BLaER1 (cell line): ENCODE measurements at regions not wholly inside any gene's neighbourhood (a gene's known extent, or its start where the extent isn't known, plus 50 kb on each side); places are given as distances from the start of the nearest gene placed in this dataset.

ENCODE experiments used
- H3K27ac ChIP-seq: shearing (Covaris generic); formaldehyde crosslinking; 2 replicates; pipeline ENCODE4 v1.8.1; 2022
- H3K27me3 ChIP-seq: shearing (Covaris generic); formaldehyde crosslinking; 2 replicates; pipeline ENCODE4 v1.8.1; 2022
- H3K36me3 ChIP-seq: shearing (Covaris generic); formaldehyde crosslinking; 2 replicates; pipeline ENCODE4 v1.8.1; 2022
- H3K4me1 ChIP-seq: shearing (Covaris generic); formaldehyde crosslinking; 2 replicates; pipeline ENCODE4 v1.8.1; 2022
- H3K4me2 ChIP-seq: shearing (Covaris generic); formaldehyde crosslinking; 2 replicates; pipeline ENCODE4 v1.8.1; 2022
- H3K4me3 ChIP-seq: shearing (Covaris generic); formaldehyde crosslinking; 2 replicates; pipeline ENCODE4 v1.8.1; 2022
- H3K9ac ChIP-seq: shearing (Covaris generic); formaldehyde crosslinking; 2 replicates; pipeline ENCODE4 v1.8.1; 2022
- H3K9me3 ChIP-seq: shearing (Covaris generic); formaldehyde crosslinking; 2 replicates; pipeline ENCODE4 v1.8.1; 2022
- H4K20me1 ChIP-seq: shearing (Covaris generic); formaldehyde crosslinking; 2 replicates; pipeline ENCODE4 v1.8.1; 2022
- Cebpa-rat ChIP-seq: shearing (Covaris generic); IDR thresholded peaks from 2 replicates; pipeline ENCODE4 v1.8.1; 2022

DNA sequence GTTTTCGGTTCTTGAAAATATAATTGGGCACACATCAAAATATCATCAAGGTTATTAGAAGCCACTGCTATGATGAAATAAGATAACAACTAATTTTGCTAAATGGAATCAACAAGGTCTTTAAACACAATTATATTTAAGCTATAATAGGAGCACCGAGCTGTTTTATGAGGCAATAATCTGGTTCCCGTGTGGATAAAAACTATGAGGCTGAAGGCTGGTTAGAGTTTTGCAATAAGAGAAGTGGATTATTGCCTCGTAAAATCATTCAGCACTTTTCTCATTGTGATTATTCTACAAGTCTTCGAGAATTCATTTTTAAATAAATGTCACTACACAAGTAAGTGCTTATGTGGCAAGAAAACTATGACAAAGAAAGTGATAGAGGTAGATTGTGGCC lies 975.7 kb upstream of the ADGRL2 start:
- Histone ChIP-seq H3K4me2 (no peak overlapping the region), H4K20me1 (no peaks in the 10 kb centered on the region), H3K36me3 (no peaks in the 10 kb centered on the region), H3K4me1 (no peaks in the 10 kb centered on the region), H3K27ac (no peak overlapping the region), H3K9ac (no peak overlapping the region), H3K27me3 (no peaks in the 10 kb centered on the region), H3K9me3 (no peaks in the 10 kb centered on the region), H3K4me3 (no peak overlapping the region)
- TF ChIP-seq Cebpa-rat = no peak

GRCh38 chr1:80818211-80818610 lies 982.5 kb upstream of the ADGRL2 start:
- Histone ChIP-seq H3K36me3 (no peaks in the 10 kb centered on the region), H3K9ac (no peak overlapping the region), H3K9me3 (no peaks in the 10 kb centered on the region), H3K27me3 (no peaks in the 10 kb centered on the region), H4K20me1 (no peaks in the 10 kb centered on the region), H3K4me2 (no peak overlapping the region), H3K4me3 (no peak overlapping the region), H3K27ac (no peak overlapping the region), H3K4me1 (no peaks in the 10 kb centered on the region)
- no peak for TF ChIP-seq Cebpa-rat

- H3K27ac ChIP-seq = no peak overlapping the region
- no peaks in the 10 kb centered on the region for H4K20me1 ChIP-seq
- no peak overlapping the region for H3K4me3 ChIP-seq
- no peak overlapping the region for H3K9ac ChIP-seq
- no peak for TF ChIP-seq Cebpa-rat
- H3K36me3 ChIP-seq = no peaks in the 10 kb centered on the region
- H3K27me3 ChIP-seq = no peaks in the 10 kb centered on the region
- no peaks in the 10 kb centered on the region for H3K4me1 ChIP-seq
- H3K9me3 ChIP-seq = no peaks in the 10 kb centered on the region
- H3K4me2 ChIP-seq = no peak overlapping the region
Observed at GRCh38 chr1:80807981-80808380, 992.8 kb upstream of the ADGRL2 start.

DNA sequence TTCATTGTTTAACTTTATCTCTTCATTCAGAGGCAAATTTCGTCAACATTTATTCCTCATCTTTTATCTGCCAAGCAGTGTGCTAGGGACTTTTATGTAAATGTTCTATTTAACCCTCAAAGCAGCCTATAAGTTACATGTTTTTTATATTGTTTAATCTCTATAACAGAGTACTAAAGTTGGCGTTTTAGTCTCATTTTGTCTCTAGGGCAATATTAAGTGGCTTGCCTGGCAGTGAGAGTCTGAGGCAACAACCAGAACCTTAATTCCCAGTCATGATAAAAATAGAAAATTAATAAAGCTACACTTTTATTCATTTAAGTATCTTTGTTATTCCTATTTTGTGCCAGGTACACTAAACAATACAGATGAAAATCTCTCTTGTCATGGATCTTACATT lies 994.3 kb upstream of the ADGRL2 start:
- H3K27me3 ChIP-seq = no peaks in the 10 kb centered on the region
- TF ChIP-seq Cebpa-rat = no peak
- H3K9me3 ChIP-seq = no peaks in the 10 kb centered on the region
- H3K4me3 ChIP-seq = no peak overlapping the region
- no peaks in the 10 kb centered on the region for H3K36me3 ChIP-seq
- H3K9ac ChIP-seq = no peak overlapping the region
- H3K4me1 ChIP-seq = no peaks in the 10 kb centered on the region
- no peak overlapping the region for H3K27ac ChIP-seq
- no peaks in the 10 kb centered on the region for H4K20me1 ChIP-seq
- H3K4me2 ChIP-seq = no peak overlapping the region

GRCh38 chr1:80801695-80802094 lies 999.0 kb upstream of the ADGRL2 start:
- Histone ChIP-seq H3K27ac (no peak overlapping the region), H3K36me3 (no peaks in the 10 kb centered on the region), H3K4me1 (no peaks in the 10 kb centered on the region), H3K27me3 (no peaks in the 10 kb centered on the region), H3K9me3 (no peaks in the 10 kb centered on the region), H3K4me2 (no peak overlapping the region), H3K4me3 (no peak overlapping the region), H4K20me1 (no peaks in the 10 kb centered on the region), H3K9ac (no peak overlapping the region)
- TF ChIP-seq Cebpa-rat = no peak

GRCh38 chr1:80799457-80799856 lies 1001.3 kb upstream of the ADGRL2 start:
- no peaks in the 10 kb centered on the region for H3K9me3 ChIP-seq
- no peak overlapping the region for H3K4me2 ChIP-seq

DNA sequence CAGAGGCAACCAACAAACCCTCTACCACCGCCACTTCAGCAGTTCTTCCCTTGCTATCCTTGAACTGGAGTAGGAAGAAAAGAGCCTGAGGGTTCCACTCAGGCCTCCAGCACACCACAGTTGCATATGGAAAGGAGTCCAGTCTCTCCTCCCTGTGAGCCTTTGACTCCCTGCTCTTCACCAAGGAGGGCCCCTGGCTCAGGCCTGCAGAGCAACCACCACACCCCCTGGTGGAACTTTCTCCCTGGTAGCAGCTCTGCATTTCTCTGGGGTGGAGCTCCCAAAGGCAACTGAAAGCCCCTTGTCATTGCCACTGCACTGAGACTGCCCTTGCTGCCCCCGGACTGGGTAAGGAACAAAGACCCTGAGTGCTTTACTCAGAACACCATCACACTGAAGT lies 1021.5 kb upstream of the ADGRL2 start:
- H3K27me3 ChIP-seq = no peaks in the 10 kb centered on the region
- H3K27ac ChIP-seq = no peak overlapping the region
- H3K9ac ChIP-seq = no peak overlapping the region
- H4K20me1 ChIP-seq = no peaks in the 10 kb centered on the region
- no peak for TF ChIP-seq Cebpa-rat
- no peaks in the 10 kb centered on the region for H3K9me3 ChIP-seq
- no peaks in the 10 kb centered on the region for H3K4me1 ChIP-seq
- no peak overlapping the region for H3K4me2 ChIP-seq
- no peaks in the 10 kb centered on the region for H3K36me3 ChIP-seq
- no peak overlapping the region for H3K4me3 ChIP-seq

More at GRCh38 chr1:80799457-80799856, 1001.3 kb upstream of the ADGRL2 start:
- Histone ChIP-seq H3K36me3 (no peaks in the 10 kb centered on the region), H3K4me1 (no peaks in the 10 kb centered on the region), H3K9ac (no peak overlapping the region), H3K27me3 (no peaks in the 10 kb centered on the region), H4K20me1 (no peaks in the 10 kb centered on the region), H3K4me3 (no peak overlapping the region), H3K27ac (no peak overlapping the region)
- TF ChIP-seq Cebpa-rat = no peak

- no peak for TF ChIP-seq Cebpa-rat
- Histone ChIP-seq H3K9ac (no peak overlapping the region), H3K4me1 (no peaks in the 10 kb centered on the region), H3K27me3 (no peaks in the 10 kb centered on the region), H3K4me3 (no peak overlapping the region), H3K4me2 (no peak overlapping the region), H3K27ac (no peak overlapping the region), H3K36me3 (no peaks in the 10 kb centered on the region), H4K20me1 (no peaks in the 10 kb centered on the region), H3K9me3 (no peaks in the 10 kb centered on the region)
Observed at GRCh38 chr1:80778094-80778840, 1022.5 kb upstream of the ADGRL2 start.

- no peaks in the 10 kb centered on the region for H3K27me3 ChIP-seq
- H3K9ac ChIP-seq = no peak overlapping the region
- no peaks in the 10 kb centered on the region for H3K4me1 ChIP-seq
- no peak overlapping the region for H3K27ac ChIP-seq
- TF ChIP-seq Cebpa-rat = no peak
- no peaks in the 10 kb centered on the region for H3K9me3 ChIP-seq
- no peaks in the 10 kb centered on the region for H3K36me3 ChIP-seq
- no peaks in the 10 kb centered on the region for H4K20me1 ChIP-seq
- H3K4me3 ChIP-seq = no peak overlapping the region
- H3K4me2 ChIP-seq = no peak overlapping the region
Observed at GRCh38 chr1:80776266-80776665, 1024.5 kb upstream of the ADGRL2 start.

- no peak overlapping the region for H3K27ac ChIP-seq
- H3K36me3 ChIP-seq = no peaks in the 10 kb centered on the region
- H3K9me3 ChIP-seq = no peaks in the 10 kb centered on the region
- H3K4me1 ChIP-seq = no peaks in the 10 kb centered on the region
- H4K20me1 ChIP-seq = no peaks in the 10 kb centered on the region
- no peak overlapping the region for H3K9ac ChIP-seq
- no peaks in the 10 kb centered on the region for H3K27me3 ChIP-seq
- no peak overlapping the region for H3K4me3 ChIP-seq
- no peak for TF ChIP-seq Cebpa-rat
- H3K4me2 ChIP-seq = no peak overlapping the region
Observed at GRCh38 chr1:80769208-80769750, 1031.5 kb upstream of the ADGRL2 start.
